SW 1271 (cell line): ENCODE measurements at regions not wholly inside any gene's neighbourhood (a gene's known extent, or its start where the extent isn't known, plus 50 kb on each side); places are given as distances from the start of the nearest gene placed in this dataset.

ENCODE experiments used
- DNase-seq, 2 experiments: peaks; one replicate each; lab custom pipeline; 2025; lab: John Stamatoyannopoulos, UW

DNA sequence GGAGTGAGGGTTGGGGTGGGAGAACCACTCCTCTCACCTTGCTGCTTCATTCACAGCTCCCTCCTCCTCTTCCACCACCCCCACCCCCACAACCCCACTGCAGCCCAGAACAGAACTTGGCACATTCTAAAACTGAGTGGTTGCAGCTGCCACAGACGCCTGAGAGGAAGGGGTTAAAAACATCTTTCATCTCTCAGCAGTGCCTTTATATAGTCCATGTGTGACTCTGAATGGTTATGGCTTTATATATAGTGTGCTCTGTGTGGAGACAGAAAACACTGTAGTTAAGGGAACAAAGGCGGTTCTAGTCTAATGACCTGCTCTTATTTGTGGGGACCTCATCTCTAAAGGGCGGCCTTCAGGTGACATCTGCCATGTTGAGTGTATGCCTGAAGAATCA lies 144.8 kb downstream of the BCOR start:
- DNase-seq, result no peak

DNA sequence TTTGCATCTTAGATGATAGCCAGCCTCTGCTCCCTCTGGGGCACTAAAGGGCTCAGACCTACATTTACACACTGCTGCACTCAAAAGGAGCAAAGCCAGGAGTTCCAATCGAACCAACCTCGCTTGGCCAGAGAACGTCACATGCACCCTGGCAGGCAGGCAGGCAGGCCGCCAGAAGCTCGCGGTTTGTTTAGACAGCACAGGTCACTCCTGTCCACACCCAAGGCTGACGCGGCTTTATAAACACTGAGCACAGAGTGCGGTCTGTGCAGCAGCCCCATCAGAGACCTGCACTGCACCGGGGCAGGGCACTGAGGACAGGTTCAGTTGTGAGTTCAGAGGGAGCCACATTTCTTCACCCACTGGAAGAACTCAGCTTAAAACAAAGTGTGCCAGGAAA lies 143.9 kb downstream of the BCOR start:
- DNase-seq, result no peak

DNA sequence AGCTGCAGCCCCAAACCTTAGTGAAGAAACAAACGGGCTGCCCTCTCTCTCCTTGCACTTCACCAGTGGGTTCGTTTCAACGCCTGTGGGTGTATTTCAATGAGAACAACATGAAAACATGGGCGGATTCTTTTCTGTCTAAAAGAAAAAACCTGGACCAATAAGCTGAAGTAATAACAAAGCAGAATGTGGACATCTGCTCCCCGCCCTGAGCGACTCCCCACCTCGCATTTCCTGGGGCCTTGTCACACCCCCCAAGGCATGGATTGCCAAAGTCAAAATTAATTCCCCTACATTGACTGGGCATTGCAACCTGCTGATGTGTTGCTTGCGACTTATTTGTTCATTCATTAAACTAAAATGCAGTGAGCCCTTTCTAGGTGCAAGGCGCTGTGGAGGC lies 142.9 kb downstream of the BCOR start:
- no peak for DNase-seq

- DNase-seq, result no peak
Observed at GRCh38 chrX:39955625-39956024, 142.1 kb downstream of the BCOR start.

DNA sequence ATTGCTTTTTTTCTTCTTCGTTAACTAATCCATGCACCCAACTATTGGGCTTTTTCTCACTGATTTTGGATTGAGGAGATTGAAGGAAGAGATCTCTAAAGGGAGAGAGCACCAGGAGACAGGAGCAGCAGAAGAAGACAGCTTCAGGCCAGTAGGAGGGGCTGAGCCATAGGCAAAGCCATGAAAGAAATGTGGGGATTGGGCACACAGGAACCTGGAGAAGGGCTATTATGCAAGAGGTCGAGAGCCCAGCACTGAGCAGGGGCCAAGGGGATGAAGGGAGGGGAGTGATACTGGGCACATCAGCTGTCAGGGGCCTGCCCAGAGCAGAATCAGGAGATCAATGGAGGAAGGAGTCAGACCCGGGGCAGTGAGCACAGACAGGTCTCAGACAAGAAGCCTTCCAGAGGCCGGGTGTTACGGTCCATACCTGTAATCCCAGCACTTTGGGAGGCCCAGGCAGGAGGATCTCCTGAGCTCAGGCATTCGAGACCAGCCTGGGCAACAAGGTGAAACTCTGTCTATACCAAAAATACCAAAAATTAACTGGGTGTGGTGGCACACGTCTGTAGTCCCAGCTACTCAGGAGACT lies 140.9 kb downstream of the BCOR start:
- no peak for DNase-seq

DNA sequence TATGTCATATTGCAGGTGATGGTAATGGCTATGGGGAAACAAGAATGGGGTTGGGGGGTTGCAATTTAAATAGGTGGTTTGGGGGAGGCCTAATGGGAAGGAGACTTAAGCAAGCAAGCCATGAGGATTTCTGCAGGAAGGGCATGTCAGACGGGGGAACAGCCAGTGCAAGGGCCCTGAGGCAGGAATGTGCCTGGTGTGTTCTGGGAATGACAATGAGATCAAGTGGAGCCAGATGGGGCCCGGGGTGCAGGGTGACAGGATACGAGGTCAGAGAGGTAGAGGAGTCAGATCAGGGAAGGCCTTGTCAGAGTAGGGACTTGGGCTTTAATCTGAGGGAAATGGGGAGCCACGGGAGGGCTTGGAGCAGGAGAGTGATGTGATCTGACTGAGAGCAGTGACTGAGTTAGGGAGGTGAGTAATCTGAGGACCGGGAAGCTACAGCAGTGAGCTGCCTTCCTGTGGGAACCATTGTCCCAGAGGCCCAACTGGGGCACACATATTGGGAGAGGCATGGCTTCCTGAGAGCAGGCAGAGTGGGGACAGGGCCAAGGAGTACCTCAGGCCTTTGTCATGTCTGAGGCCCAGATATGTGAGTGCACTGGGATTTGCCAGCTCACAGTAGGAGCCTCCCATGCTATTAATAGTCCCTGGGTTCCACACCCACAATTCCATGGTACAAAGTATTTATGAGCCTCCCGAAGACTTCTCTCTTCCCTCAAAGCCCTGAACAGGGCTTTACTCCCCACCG lies 139.8 kb downstream of the BCOR start:
- no peak for DNase-seq

DNA sequence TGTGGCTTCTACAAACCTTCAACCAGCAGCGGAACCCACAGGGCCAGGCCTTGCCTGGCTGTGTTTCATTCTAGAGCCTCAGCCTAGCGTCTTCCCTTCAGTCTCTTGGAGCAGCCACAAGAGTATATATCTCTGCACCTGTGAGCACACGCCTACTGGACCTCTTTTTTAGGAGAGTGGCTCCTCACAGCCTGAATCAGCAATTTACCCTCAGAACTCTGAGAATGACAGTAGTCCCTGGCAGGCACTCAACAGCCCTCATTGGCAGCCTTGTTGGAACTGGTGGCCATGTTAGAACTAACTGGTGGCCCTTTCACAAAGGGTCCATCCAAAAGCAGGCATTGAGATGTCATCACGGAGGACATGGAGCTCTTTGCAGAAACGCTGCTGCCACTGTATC lies 138.9 kb downstream of the BCOR start:
- no peak for DNase-seq

DNA sequence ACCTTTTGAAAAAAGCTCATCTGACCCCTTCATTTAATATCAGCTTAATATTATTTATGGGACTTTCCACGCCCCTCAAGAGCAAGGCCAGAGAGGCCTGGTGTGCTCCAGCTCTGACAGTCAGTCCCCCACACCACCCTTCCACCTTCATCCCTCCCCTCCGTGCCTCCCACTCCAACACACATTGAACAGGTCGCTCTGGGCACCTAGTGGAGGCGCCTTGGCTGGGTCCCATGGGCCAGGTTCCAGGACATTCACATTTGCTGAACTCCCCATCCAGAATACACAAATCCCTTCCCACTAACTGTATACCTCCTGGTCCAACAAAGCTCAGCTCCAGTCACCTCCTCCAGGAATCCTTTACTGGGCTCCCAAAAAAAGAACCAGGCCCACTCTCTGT lies 137.5 kb downstream of the BCOR start:
- DNase-seq, result no peak

DNA sequence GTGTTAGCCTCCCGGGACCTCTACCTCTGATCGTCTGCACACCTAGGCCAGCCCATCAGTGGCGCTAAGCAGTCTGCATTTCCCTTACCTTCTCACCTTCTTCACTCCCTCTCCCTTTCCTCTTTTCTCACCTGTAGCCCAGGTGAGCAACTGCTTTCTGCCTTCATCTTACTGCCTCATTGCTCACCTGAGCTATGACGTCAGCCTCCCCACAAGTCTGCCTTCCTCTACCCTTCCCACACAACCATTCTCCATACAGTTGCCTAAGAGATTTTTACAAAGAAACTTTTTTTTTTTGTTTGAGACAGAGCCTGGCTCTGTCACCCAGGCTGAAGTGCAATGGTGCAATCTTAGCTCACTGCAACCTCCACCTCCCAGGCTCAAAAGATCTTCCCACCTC lies 136.3 kb downstream of the BCOR start:
- no peak for DNase-seq

DNA sequence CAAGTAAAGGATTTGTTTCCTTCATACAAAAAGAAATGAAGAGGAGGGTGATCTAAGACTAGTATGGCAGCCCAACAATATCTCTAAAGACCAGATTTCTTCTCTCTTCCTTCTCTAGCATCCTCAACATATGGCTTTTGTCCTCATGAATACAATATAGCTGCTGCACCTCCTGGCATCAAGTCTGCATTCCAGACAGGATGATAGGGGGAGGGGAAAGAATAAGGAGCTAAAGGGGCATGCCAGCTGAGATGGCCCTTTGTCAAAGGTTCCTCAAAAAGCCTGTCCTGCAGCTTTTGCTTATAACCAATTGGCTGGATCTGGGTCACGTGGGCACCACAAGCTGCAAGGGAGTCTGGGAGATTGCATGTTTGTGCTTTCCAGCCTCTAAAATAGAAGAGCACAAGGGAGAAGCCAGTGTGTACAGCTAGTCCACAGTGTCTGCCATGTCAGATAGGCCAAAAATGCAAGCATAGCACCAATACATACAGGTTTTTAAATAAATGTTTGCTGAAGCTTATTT lies 132.6 kb downstream of the BCOR start:
- DNase-seq, result no peak

DNA sequence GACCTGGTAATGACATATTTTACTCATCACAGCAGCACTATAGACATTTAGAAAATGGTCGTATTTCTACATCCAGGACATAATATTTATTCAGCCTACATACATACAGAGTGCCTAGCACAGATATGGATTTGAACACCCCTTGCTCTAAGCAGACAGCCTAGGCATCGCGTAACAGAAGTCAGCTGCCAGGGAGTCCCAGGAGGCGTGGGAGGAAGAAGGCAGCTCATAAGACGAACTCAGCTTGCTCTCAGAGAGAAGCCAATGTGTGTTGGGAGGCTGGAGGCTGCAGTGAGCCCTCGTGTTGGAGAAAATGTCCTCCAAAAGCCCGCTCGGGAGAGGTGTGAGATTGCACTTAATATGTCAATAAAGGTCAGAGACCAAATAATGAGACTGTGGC lies 131.6 kb downstream of the BCOR start:
- DNase-seq, result no peak

- no peak for DNase-seq
Observed at GRCh38 chrX:39967348-39967747, 130.4 kb downstream of the BCOR start.

- no peak for DNase-seq
Observed at GRCh38 chrX:39969099-39969818, 128.5 kb downstream of the BCOR start.

DNA sequence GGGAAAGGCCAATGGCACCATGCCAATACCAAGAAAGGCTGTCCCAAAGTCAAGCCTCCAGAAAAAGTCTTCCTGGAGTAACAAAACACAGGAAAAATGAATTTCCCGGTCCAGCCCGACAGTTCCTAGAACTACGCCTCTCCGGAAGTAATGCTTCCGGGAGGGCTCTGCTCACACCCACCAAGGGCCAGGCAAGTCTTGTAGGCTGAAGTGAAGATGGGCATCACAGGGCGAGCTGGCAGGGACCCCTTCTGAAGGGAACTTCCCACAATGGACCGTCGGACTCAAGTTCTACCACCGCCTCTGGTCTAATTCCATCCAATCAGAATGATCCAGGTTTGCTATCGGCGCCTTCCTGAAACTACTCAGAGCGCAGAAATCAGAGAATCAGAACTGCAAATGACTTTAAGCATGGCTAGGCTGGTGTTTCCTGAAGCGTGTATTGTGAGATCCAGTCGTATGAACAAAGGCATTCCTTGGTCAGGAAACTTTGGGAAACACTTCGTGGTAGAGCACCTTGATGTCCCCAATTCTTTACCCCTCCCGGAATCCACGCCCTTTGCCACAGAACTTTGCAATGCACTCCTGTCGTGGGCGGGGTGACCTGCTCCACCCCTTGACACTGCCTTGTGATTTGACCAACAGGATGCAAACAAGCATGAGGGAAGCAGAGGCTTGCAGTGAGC lies 127.8 kb downstream of the BCOR start:
- no peak for DNase-seq

GRCh38 chrX:39971760-39972159 lies 126.0 kb downstream of the BCOR start:
- no peak for DNase-seq

- no peak for DNase-seq
Observed at GRCh38 chrX:39972340-39972739, 125.4 kb downstream of the BCOR start.

DNA sequence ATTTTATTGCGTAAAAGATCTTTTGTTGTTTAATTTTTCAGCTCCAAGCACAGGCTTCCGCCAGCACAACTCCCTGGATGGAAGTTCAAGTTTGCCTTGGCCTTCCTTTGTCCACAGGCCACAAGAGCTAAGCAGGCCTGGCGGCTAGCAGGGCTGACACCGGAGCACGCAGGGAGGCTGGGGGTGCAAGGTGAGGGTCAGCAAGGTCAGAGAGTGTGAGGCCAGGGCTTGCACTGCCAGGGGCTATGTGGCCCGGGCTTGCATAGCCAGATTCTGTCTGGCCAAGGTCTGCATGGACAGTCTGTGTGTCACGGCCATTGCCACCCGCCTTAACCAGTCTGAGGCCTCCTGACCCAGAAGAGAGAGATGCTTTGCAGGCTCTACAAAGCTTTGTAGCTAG lies 123.9 kb downstream of the BCOR start:
- DNase-seq, result no peak

DNA sequence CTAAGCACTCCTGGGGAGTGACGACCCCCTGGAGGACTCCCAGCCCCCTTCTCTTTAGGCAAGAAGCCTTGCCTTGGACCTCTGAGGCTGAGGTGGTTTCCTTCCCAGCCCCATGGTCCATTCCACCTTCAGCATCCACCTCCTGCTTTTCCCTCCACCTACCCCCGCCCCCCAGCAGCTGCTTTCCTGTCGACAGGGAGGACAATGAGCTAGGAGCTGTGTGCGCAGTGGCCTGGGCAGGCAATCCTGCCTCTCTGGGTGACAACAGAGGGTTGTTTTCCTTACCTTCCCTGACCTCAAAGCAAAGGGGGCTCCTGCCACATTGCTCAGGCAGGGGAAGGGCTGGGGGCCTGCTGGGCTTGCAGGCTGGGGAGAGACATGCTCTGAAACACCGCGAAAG lies 123.5 kb downstream of the BCOR start:
- DNase-seq, result no peak

DNA sequence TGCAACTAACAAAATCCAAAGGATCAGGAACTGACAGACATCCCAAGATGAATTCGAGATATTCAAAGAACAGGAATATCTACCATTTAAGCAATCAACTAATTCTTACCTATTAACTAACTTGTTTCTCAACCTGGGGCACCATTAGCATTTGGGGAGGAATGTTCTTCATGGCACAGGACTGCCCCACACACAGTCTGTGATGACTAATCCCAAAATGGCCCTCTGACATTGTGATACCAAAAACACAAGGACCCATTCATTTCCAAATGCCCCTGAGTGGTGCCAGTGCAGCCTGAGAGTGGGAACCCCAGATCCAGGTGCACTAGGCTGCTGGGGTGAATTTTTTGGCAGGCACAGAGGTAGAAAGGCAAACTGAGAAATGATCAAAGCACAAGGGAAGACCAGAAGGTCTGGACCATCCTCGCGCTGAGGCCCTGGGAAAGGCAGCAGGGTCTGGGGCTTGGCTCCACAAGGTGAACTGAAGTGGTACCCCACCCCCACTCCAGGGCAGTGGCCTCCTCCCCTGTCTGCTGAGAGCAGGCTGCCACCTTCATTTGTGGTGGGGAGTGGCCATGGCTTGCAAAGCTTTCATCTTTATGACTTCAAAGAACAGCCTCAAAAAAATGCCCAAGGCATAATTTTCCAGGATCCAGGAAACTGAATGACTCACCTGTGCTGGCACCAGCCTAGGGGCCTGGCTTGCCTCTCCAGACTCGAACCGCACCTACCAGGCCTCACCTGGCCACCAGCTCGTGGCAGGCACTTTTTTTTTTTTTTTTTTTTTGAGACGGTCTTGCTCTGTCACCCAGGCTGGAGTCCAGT lies 122.4 kb downstream of the BCOR start:
- DNase-seq, result no peak

GRCh38 chrX:39981946-39982345 lies 115.8 kb downstream of the BCOR start:
- no peak for DNase-seq

GRCh38 chrX:39982948-39983347 lies 114.8 kb downstream of the BCOR start:
- no peak for DNase-seq

GRCh38 chrX:39983715-39984114 lies 114.0 kb downstream of the BCOR start:
- no peak for DNase-seq
